Spleen (tissue), 11 donors: ENCODE measurements at regions not wholly inside any gene's neighbourhood (a gene's known extent, or its start where the extent isn't known, plus 50 kb on each side); places are given as distances from the start of the nearest gene placed in this dataset.

Source experiments
- DNase-seq: peaks from one replicate; pipeline ENCODE4 v3.0.0-alpha.2; 2020
- H3K27ac ChIP-seq, 8 donors: fragments of 200-600 bp; sonication (generic) in 7 of 8; 1 replicate in 4 of 8; 2 replicates in 4 of 8; pipeline versions ENCODE4 v1.5.0 to v1.8.0; 2016 to 2021; ENCODE audit warnings: inconsistent platforms in 4 of 8, mild to moderate bottlenecking in 4 of 8, moderate library complexity in 1 of 8
- H3K27me3 ChIP-seq, 7 donors: fragments of 200-600 bp; sonication (generic) in 6 of 7; replicated peaks in 1 of 7; 1 replicate in 4 of 7; 2 replicates in 3 of 7; pipeline versions ENCODE4 v1.5.0 to v1.8.0; 2016 to 2021; ENCODE audit warnings: inconsistent platforms in 3 of 7, mild to moderate bottlenecking in 1 of 7
- H3K36me3 ChIP-seq, 6 donors: fragments of 200-600 bp; sonication (generic) in 5 of 6; 1 replicate in 4 of 6; 2 replicates in 2 of 6; pipeline versions ENCODE4 v1.5.0 to v1.8.0; 2016 to 2021; ENCODE audit warnings: inconsistent platforms in 2 of 6
- H3K4me1 ChIP-seq, 6 donors: fragments of 200-600 bp; sonication (generic) in 5 of 6; 1 replicate in 3 of 6; 2 replicates in 3 of 6; pipeline versions ENCODE4 v1.5.0 to v1.8.0; 2016 to 2021; ENCODE audit warnings: inconsistent platforms in 3 of 6
- H3K4me3 ChIP-seq, 8 donors: fragments of 200-600 bp; sonication (generic) in 7 of 8; 1 replicate in 4 of 8; 2 replicates in 4 of 8; pipeline versions ENCODE4 v1.5.0 to v1.8.0; 2016 to 2021; ENCODE audit warnings: inconsistent platforms in 4 of 8, mild to moderate bottlenecking in 4 of 8, moderate library complexity in 2 of 8
- H3K9me3 ChIP-seq, 8 donors: fragments of 200-600 bp; sonication (generic) in 7 of 8; 1 replicate in 4 of 8; 2 replicates in 4 of 8; pipeline versions ENCODE4 v1.5.0 to v1.8.0; 2016 to 2021; ENCODE audit warnings: inconsistent platforms in 4 of 8
- POLR2A ChIP-seq, 3 donors: fragments of 450-650 bp; IDR thresholded peaks; one replicate each; pipeline ENCODE4 v1.5.1; 2017; ENCODE audit warnings: antibody characterized with exemption in 3 of 3, mild to moderate bottlenecking in 1 of 3
- POLR2AphosphoS5 ChIP-seq, 3 donors: sonication (generic); formaldehyde crosslinking; IDR thresholded peaks; one replicate each; pipeline ENCODE4 v1.5.1; 2017; ENCODE audit warnings: antibody characterized with exemption in 3 of 3
- WGBS, 5 donors: extraction: QIAGEN DNeasy Blood & Tissue Kit in 3 of 5; methylation state at CpG; one replicate each; pipeline versions ENCODE4 v1.1.5 to v1.1.7; 2013 to 2018; 5-methylcytosine and 5-hydroxymethylcytosine counted together
- intact Hi-C: fragments of 100-400 bp; cut with DNase I; formaldehyde crosslinking; loops from one replicate; pipeline ENCODE4 v1.15.0; 2023; ENCODE audit warnings: low total_unique reads
- TF ChIP-seq, protein P1 (sequence below), 11 experiments: fragments of 200-600 bp in 7 of 11; fragments of 450-650 bp in 4 of 11; sonication (generic) in 4 of 11; IDR thresholded peaks in 8 of 11; conservative IDR thresholded peaks in 3 of 11; 1 replicate in 7 of 11; 2 replicates in 4 of 11; pipeline versions ENCODE4 v1.4.0 to v1.8.0; 2016 to 2021; ENCODE audit warnings: antibody characterized with exemption in 11 of 11, inconsistent platforms in 4 of 11, mild to moderate bottlenecking in 1 of 11
- donor health status: healthy with polysubstance abuse.
- donor health status: DM: no; HTN: no; CAD: no; lungs with moderate emphysema.
- donor health status: DM: no; HTN: no; CAD: no.
- donor health status: Bipolar disorder and iron deficiency.
- donor health status: healthy.
- donor health status: DM: no; HTN: no; CAD: no.
- donor health status: DM: yes; HTN: yes; CAD: no.

- Histone ChIP-seq H3K9me3 (peaks cover 0 to 5% (median 2%) of the 10 kb centered on the region in 8 donors), H3K36me3 (no peaks in the 10 kb centered on the region), H3K27ac (no peak overlapping the region), H3K4me1 (no peaks in the 10 kb centered on the region), H3K4me3 (no peak overlapping the region), H3K27me3 (no peaks in the 10 kb centered on the region)
- intact Hi-C loops: no loop called here
- TF ChIP-seq, protein P1, sequence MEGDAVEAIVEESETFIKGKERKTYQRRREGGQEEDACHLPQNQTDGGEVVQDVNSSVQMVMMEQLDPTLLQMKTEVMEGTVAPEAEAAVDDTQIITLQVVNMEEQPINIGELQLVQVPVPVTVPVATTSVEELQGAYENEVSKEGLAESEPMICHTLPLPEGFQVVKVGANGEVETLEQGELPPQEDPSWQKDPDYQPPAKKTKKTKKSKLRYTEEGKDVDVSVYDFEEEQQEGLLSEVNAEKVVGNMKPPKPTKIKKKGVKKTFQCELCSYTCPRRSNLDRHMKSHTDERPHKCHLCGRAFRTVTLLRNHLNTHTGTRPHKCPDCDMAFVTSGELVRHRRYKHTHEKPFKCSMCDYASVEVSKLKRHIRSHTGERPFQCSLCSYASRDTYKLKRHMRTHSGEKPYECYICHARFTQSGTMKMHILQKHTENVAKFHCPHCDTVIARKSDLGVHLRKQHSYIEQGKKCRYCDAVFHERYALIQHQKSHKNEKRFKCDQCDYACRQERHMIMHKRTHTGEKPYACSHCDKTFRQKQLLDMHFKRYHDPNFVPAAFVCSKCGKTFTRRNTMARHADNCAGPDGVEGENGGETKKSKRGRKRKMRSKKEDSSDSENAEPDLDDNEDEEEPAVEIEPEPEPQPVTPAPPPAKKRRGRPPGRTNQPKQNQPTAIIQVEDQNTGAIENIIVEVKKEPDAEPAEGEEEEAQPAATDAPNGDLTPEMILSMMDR (IDR thresholded peaks at IDR 0.05 in 8 of 11, conservative IDR thresholded peaks at IDR 0.05 in 3 of 11): no peak
- 57 to 74% (median 67%) methylated on average over 2 of the region's 2 CpGs for WGBS, 5 donors
- DNase-seq: no peak
Observed at GRCh38 chr10:33735464-33735923, 401.0 kb upstream of the NRP1 start.

DNA sequence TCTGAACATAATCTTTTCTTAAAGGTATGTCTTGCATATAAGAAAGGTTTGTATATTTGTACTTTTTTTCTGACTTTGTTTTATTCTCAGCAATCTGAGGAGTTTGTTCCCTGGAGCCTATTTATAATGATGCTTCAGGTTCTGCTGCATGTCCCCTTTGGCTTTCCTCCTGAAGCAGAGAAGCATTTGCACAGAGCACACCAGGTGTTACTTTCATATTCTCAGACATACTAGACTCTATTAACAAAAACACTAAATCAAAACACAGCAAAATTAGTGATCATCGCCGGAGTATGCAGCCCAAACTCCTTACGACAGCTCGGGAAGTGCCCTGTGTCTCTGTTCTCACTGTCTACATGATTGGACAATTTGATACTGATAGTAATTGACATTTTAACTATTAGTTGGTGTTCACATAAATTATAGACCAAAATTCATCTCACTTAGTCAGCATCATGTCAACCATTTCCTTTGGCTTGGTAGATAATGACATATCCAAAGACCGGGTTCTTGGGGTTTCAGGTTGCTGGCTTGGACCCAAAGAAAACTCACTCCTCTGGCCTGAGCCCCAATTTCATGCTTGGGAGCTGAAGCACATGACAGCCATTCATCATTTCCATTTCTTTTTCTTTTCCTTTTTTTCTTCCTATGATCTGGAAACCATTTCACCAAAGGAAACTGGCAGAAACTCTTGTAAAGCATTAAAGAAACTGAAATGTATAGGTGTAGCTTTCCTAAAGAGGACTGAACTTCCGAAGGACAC, 400.1 kb upstream of the NRP1 start:
- TF ChIP-seq POLR2AphosphoS5 (IDR thresholded peaks at IDR 0.05) (no peak), POLR2A (IDR thresholded peaks at IDR 0.05) (no peak)
- TF ChIP-seq, protein P1 (IDR thresholded peaks at IDR 0.05 in 8 of 11, conservative IDR thresholded peaks at IDR 0.05 in 3 of 11): no peak
- no peaks in the 10 kb centered on the region for H3K36me3 ChIP-seq
- no peaks in the 10 kb centered on the region for H3K4me1 ChIP-seq
- no peak overlapping the region for H3K4me3 ChIP-seq
- no peak for DNase-seq
- H3K27me3 ChIP-seq: no peaks in the 10 kb centered on the region
- intact Hi-C loops: no loop called here
- H3K9me3 ChIP-seq: peaks cover 0 to 5% (median 2%) of the 10 kb centered on the region in 8 donors
- H3K27ac ChIP-seq: no peak overlapping the region
- WGBS, 5 donors: 66 to 85% (median 76%) methylated on average over 6 of the region's 6 CpGs

GRCh38 chr10:33733058-33733457, 398.6 kb upstream of the NRP1 start:
- intact Hi-C loops: no loop called here
- Histone ChIP-seq H3K36me3 (no peaks in the 10 kb centered on the region), H3K27ac (no peak overlapping the region), H3K4me1 (no peaks in the 10 kb centered on the region), H3K4me3 (no peak overlapping the region), H3K9me3 (no peaks in the 10 kb centered on the region), H3K27me3 (no peaks in the 10 kb centered on the region)
- TF ChIP-seq POLR2A (IDR thresholded peaks at IDR 0.05): no peak
- no peak for DNase-seq
- WGBS, 5 donors: 79 to 93% (median 84%) methylated on average over 3 of the region's 3 CpGs

DNA sequence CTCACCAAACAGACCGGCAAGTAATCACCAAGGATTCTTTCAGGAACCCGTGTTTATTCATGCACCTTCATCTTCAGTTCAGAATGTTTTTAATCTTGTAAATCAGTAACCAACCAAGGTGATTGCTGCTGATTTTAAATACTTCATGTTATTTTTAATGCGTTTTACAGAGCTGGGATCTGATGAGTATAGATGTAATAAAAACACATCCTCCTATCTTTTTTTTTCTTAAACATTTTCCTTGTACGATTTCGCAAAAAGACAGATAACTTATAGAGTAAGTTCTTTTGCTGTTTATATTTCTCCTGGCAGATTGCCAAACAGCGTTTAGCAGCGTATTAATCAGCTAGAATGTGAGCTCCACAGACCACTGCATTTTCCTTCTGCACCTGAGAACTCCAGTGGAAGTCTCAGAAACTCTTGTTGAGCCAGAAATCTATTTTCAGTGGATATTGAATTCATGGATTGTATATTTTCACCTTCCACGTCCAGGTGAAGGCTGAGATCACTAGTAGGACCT, 397.8 kb upstream of the NRP1 start:
- no peaks in the 10 kb centered on the region for H3K9me3 ChIP-seq
- no peak for TF ChIP-seq POLR2A (IDR thresholded peaks at IDR 0.05)
- no peak for TF ChIP-seq POLR2AphosphoS5 (IDR thresholded peaks at IDR 0.05)
- TF ChIP-seq, protein P1 (IDR thresholded peaks at IDR 0.05 in 8 of 11, conservative IDR thresholded peaks at IDR 0.05 in 3 of 11): no peak
- H3K27ac ChIP-seq: no peak overlapping the region
- no peaks in the 10 kb centered on the region for H3K4me1 ChIP-seq
- no peak for DNase-seq
- H3K4me3 ChIP-seq: no peak overlapping the region
- intact Hi-C loops: no loop called here
- 74 to 81% (median 77%) methylated on average over 8 of the region's 8 CpGs for WGBS, 5 donors
- no peaks in the 10 kb centered on the region for H3K27me3 ChIP-seq
- H3K36me3 ChIP-seq: no peaks in the 10 kb centered on the region
